HG03342 (cell line): ENCODE measurements at regions not wholly inside any gene's neighbourhood (a gene's known extent, or its start where the extent isn't known, plus 50 kb on each side); places are given as distances from the start of the nearest gene placed in this dataset.
"Not testable (repeated sequence)": the region's sequence is repeated elsewhere in the genome, so short reads cannot be mapped to it uniquely, and the experiment has no call there.

Source experiments
- ATAC-seq: cut with Tn5 transposase; IDR thresholded peaks from one replicate; pipeline ENCODE4 v1.9.1; 2021; ENCODE audit warnings: mild to moderate bottlenecking, moderate library complexity; ENCODE audit not compliant: unreplicated experiment

- ATAC-seq = no peak
These were observed 123.4 kb upstream of the MB21D2 start for GRCh38 chr3:193040836-193041672.

- no peak for ATAC-seq
These were observed 128.7 kb upstream of the MB21D2 start for GRCh38 chr3:193046371-193046770.

DNA sequence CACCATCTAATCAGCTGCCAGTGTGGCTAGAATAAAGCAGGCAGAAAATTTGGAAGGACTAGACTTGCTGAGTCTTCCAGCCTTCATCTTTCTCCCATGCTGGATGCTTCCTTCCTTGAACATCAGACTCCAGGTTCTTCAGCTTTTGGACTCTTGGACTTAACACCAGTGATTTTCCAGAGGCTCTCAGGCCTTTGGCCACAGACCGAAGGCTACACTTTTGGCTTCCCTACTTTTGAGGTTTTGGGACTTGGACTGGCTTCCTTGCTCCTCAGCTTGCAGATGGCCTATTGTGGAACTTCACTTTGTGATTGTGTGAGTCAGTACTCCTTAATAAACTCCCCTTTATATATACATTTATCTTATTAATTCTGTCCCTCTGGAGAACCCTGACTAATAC lies 129.8 kb upstream of the MB21D2 start:
- not testable (repeated sequence) for ATAC-seq

DNA sequence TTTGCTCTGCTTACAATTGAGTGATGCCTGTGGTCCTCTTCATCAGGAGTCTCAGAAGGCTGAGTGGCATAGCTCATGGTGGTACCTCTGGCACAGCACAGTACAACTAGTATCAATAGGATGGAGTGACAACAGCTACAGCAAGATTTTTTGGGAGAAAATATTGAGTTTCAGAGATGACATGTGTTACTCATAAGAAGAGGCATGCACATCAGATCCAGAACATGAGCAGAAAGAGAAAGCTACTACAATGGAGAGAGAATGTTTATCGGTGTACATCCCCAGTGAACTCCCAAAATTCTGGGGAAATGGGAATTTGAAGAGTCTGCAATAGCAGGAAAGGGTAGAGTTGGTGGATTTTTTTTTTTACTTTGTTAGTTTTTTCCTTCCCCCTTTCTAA lies 130.5 kb upstream of the MB21D2 start:
- ATAC-seq = no peak

DNA sequence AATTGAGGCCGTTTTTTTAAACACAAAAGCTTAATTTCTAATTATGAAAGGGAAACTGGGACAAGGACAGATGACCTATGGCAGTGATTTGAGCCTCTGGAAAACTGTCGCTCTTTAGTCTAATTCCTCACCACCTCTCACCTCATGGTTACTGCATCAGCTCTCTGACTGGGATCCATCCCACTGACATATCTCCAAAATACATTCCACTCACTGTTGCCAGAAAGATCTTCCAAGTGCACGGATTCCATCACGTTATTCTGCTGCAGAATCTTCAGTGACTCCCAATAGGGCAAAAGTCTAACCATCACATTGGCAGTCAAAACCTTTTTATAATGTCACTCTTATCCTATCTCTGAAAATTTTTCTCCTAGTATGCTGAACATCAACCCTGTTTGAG lies 132.3 kb upstream of the MB21D2 start:
- ATAC-seq = no peak

- no peak for ATAC-seq
These were observed 133.7 kb upstream of the MB21D2 start for GRCh38 chr3:193051314-193051713.

DNA sequence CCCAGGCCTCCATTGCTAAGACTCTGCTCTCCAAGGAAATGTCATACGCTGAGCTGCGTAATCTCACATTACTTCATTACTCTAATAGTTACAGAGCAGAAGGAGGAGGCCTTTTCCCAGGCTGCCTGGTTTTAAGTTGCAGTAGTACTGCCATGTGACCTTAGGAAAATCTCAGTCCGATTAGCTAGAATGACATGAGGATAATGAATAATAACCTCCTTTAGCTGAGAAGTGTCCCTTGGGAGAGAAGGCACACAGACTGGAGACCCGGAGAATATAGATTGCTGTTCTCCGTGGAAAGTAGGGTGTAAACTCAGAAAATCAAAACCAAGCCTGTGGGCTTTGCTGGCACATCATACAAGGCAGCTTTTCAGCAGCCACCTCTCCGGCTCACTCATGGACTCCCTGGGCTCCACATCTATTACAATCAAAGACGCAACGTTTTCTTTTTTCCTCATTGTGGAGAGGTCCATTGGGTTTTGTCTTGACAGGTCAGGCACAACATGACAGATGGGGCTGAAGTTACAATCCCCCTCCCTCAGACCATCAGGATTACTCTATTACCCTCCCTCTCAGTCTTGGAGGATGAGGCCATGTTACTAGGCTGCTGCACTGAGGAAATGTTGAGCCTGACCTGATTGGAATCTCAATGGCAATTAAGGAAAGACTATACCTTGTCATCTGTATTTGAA lies 134.8 kb upstream of the MB21D2 start:
- no peak for ATAC-seq

DNA sequence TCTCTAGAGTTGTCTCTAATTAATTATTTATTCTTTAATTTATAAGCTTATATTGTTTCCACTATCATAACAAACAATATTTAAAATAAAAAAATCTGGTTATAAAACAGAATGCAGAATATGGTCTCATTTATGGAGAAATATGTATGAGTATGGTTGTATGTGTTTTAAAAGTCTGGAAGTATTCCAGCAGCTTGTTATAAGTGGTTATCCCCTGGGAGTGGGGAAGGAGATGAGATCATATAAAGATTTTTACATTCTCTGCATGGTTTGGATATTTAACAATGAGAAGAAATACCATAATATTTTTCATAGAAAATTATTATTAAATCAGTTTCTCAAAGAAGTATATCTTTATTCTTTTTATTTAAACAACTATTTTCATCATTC lies 135.4 kb upstream of the MB21D2 start:
- no peak for ATAC-seq

DNA sequence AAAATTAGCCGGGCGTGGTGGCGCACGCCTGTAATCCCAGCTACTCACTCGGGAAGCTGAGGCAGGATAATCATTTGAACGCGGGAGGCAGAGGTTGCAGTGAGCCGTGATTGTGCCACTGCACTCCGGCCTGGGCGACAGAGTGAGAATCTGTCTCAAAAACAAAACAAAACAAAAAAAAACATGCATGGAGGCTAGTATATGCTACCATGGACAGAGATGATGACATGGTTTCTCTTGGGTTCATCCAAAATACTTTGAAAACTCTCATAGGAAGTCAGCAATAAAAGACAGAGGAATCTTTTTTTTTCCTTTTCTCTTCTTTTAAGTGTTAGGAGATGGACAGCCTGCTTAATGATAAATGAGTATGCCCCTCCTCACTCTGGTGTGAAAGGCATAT lies 137.7 kb upstream of the MB21D2 start:
- ATAC-seq = no peak

DNA sequence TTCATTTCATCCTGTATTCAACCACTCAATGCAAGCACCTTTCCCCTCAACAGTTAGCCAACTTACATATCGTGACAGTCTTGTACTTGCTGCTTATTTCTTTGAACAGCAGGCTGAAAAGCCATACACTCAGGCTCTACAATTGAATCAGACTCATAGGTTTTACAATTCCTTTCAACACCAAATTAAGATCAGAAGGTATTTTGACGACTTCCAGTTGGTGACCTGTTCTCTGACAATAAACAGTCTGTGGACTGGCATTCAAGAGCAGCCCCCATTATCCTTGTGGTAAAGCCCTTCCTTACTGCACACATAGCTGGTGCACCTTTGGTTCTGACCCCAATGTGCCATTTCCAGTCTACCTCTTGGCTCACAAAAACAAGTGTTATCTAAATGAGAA lies 140.0 kb upstream of the MB21D2 start:
- ATAC-seq = no peak

DNA sequence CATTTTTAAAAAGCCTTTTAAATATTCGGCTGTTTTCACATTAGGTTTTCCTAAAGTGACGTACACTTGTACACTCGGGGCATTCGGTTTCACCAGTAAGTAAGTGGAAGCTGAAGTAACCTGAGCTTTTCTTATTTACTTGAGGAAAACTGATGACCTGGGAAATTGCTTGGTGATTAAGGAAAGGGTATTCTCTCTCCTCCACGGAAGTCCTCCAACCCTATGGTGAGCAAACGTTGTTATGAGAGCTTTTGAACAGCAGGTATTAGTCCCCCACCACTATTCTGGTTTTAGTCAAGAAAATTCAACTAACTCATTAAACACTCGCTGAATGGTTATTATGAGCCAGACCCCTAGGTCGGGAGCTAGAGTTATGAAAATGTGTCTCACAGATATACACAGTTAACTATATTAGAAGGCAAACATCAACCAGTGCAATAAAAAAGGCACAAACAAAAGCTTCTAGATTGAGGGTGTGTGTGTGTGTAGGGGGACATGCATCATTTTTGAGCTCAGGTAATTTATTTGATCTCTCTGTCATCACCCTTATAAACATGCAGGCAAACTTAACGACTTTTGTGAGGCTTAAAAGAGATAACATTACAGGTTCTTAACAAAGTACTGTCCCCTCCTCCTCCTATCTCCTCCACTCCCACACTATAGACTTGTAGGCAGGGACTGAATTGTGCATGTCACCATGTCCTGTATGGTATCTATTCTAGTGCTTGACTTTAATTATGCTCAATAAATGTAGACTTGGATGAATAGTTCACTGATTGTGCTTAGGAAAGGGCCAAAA lies 143.3 kb upstream of the MB21D2 start:
- no peak for ATAC-seq

GRCh38 chr3:193068365-193068764 lies 150.7 kb upstream of the MB21D2 start:
- ATAC-seq = no peak

- ATAC-seq = not testable (repeated sequence)
These were observed 152.1 kb upstream of the MB21D2 start for GRCh38 chr3:193069732-193070131.

DNA sequence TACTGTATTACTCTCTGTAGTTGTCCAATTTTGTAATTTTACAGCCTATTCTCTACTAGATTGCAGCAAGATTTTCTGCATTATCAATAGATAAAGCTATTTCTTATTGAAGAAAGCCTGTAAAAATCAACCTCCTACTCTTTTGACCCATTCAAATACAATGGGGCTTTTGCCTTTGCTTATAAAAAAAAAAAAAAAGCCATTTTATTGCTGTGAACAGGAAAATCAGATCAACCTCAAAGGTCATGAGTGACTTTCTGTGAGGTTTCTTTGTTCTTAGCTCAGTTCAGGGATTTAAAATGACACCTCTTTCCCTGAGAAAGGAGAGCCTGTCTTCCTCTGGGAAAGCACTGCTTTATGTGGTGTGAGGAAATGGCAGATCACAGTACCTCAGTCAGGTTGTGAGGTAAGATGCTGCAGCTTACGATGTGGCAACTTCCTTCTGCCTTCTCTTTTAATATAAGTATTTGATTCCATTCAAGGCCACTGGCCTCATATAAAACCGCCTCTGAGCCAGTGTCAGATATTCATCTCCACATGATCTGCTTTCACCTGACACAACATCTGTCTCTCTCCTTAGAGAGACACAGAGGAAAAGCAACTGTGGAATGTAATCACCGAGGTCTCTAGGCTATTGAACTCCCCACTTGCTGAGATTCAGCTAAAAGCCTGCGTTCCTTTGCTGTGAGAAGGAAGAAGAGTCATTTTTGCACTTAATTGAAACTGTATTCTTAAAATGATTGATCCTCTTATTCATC lies 161.5 kb upstream of the MB21D2 start:
- ATAC-seq = no peak

GRCh38 chr3:193080821-193081365 lies 160.1 kb upstream of the PLAAT1 start:
- no peak for ATAC-seq

DNA sequence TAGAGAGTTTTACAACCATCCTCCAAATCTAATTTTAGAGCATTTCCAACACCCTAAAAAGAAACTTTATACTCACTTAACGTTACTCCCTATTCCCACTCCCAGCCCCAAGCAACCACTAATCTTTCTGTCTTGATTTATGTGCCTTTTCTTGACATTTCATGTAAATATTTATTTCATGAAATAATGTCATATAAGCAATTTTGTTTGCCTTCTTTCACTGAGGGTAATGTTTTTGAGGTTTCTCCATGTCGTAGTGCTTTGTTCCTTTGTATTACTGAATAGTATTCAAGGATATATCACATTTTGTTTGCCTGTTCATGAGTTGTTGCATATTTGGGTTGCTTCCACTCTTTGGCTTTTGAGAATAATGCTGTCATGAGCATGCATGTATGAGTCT lies 155.4 kb upstream of the PLAAT1 start:
- no peak for ATAC-seq

GRCh38 chr3:193086681-193087080 lies 154.3 kb upstream of the PLAAT1 start:
- no peak for ATAC-seq

- ATAC-seq = no peak
These were observed 153.7 kb upstream of the PLAAT1 start for GRCh38 chr3:193087336-193087735.

DNA sequence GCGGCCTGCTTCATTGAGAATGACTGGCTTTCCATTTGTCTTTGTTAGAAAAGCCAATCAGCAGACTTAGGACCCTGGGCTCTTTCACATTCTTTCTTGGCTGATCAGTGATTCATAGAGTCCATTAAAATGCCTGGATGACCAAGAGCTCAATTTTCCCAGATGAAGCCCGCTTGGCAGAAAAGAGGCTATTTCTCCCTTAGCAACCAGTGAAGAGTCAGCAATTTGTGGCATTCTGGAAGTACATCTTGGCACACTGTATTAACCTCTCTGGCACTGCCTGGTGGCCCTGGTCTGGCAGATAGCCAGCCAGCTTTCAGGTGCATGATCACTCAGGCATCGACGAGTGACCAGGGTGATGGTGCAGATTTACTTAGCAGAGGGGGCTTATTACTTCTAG lies 145.7 kb upstream of the PLAAT1 start:
- no peak for ATAC-seq

GRCh38 chr3:193096076-193096475 lies 144.9 kb upstream of the PLAAT1 start:
- no peak for ATAC-seq
